GM21526 (cell line): ENCODE measurements at regions not wholly inside any gene's neighbourhood (a gene's known extent, or its start where the extent isn't known, plus 50 kb on each side); places are given as distances from the start of the nearest gene placed in this dataset.

Source experiments
- ATAC-seq: cut with Tn5 transposase; IDR thresholded peaks from one replicate; pipeline ENCODE4 v1.9.1; 2021; ENCODE audit warnings: moderate library complexity; ENCODE audit not compliant: unreplicated experiment, low FRiP score

GRCh38 chr18:31213641-31214040 lies 51.0 kb upstream of the DSC1 start:
- no peak for ATAC-seq

DNA sequence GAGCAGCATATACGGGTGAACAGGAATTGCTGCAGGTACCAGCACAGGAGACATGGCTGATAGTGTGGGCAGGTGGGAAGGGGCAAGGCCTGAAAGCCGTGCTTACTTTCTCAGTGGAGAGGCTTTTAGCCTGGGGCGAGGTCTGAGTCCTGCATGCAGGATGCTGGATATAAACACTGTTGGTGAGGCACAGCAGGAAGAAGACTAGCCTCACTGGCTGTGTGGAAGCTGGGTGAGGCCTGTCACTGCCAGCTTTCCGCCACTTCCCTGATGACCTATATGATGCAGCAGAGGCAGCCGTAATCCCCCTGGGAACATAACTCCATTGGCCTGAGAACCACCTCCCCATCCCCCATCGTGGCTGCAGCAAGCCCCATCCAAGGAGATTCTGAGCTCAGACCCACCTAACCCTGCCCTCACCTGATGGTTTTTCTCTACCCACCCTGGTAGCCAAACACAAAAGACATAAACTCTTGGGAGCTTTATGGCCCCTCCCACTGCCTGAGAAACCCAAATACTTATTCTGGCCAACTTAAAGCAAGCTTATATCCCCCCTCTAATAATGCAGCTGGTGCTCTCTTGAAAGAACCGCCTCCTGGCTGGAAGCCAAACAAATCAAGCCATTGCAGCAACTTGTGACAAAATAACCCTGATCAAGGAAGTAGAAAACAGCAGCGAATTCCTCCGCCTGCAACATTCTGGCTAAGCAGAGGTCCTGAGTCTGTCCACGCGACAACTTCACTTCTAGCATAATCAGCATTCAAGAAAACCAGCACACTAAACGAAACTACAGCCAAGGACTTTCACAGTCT lies 54.6 kb upstream of the DSC1 start:
- no peak for ATAC-seq

- ATAC-seq, result no peak
These were observed 56.2 kb upstream of the DSC1 start for GRCh38 chr18:31218671-31219383.

DNA sequence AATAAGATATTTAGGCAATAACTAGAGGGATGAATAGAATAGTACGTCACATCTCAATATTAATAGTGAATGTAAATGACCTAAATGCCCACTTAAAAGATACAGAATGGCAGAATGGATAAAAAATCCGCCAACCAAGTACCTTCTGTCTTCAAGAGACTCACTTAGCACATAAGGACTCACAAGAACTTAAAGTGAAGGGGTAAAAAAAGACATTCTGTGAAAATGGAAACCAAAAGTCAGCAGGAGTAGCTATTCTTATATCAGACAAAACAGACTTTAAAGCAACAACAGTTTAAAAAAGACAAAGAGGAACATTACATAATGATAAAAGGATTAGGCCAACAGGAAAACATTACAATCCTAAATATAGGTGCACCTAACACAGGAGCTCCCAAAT lies 56.7 kb upstream of the DSC1 start:
- no peak for ATAC-seq

DNA sequence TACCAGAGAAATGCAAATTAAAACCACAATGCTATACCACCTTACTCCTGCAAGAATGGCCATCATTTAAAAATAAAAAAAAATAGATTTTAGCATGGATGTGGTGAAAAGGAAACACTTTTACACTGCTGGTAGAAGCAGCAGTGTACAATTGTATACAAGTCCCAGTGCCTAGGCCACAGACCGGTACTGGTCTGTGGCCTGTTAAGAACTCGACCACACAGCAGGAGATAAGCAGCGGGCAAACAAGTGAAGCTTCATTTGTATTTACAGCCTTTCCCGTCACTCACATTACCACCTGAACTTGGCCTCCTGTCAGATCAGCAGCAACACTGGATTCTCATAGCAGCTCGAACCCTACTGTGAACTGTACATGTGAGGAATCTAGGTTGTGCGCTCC lies 60.7 kb upstream of the DSC1 start:
- no peak for ATAC-seq

DNA sequence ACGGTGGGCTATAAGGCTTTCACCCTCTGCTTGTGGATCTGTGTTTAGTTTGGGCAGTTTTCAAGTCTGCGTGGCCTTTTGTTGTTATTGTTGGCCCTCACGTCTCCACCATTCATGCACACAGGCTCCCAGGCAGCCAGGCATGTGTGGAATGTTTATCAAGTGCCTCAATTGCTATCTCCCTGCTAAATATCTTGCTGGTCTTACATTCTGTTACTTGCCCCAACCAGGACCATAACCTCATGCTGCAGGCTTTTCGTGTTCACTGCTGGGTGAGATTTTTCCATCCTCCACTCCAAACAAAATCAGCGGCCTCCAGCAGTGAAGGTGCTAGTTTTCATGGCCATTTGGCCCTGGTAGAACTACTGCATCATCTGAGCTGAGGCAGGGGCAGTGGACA lies 63.0 kb upstream of the DSC1 start:
- ATAC-seq, result no peak

- ATAC-seq, result no peak
These were observed 65.0 kb upstream of the DSC1 start for GRCh38 chr18:31227497-31228229.

DNA sequence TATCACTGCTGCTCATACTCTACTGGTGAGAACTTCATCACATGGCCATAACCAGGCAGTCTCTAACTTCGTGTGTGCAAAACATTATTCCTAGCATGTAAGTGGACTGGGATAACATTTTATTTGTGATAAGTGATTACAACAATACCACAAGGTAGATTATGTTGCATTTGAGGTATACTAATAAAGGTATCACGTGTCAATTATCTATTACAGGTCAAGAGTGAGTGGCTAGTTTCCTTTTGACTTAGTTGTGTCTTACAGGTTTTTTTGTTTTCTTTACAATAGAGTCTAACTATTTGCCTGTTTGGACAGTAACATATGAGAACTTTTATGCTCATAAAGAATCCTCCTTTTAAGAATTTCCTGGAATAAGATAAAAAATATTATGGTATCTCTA lies 67.2 kb upstream of the DSC1 start:
- ATAC-seq, result no peak

GRCh38 chr18:31230495-31230894 lies 67.8 kb upstream of the DSC1 start:
- ATAC-seq, result peak; percentile 81

DNA sequence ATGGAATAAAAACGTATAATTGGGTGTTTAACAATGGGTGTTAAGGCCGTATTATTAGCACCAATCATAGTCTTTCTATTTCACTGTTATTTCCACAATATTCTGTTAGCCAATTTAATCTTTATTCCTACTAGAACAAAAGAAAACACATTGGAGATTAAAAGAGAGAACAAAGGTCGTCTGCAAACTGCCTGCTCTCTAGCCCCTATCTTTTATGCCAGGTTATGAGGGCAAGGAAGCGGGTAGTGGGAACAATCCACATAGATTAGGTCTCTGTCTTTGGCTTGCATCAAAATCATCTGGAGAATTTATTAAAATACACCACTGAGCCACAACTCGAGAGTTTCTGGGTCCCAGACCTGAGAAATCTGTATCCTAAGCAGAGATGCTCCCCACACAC lies 69.4 kb upstream of the DSC1 start:
- no peak for ATAC-seq

DNA sequence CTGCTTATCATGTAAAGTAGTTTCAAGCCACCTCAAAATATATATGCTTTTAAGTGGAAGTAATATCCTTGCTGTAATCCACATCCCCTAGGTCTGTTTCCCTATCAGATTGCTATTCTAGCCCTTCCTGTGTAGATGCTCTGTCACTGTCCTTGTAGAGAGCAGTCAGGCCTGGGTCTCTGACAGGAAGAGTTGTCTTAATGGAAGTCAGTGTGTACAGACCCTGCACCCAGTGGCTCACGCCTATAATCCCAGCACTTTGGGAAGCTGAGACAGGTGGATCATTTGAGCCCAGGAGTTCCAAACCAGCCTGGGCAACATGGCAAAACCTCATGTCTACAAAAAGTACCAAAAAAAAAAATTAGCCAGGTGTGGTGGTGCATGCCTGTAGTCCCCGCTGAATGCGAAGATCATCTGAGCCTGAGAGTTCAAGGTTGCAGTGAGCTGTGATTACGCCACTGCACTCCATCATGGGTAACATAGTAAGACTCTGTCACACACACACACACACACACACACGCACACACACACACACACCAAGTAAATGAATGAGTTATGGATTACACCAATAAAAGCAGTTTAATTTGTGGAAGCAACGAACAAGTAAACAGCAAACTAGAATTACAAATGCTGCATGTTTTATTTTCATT lies 70.2 kb upstream of the DSC1 start:
- ATAC-seq, result no peak

- no peak for ATAC-seq
These were observed 71.1 kb upstream of the DSC1 start for GRCh38 chr18:31233621-31234275.

- ATAC-seq, result no peak
These were observed 73.2 kb upstream of the DSC1 start for GRCh38 chr18:31235856-31236255.

- ATAC-seq, result no peak
These were observed 74.5 kb upstream of the DSC1 start for GRCh38 chr18:31237142-31237541.

DNA sequence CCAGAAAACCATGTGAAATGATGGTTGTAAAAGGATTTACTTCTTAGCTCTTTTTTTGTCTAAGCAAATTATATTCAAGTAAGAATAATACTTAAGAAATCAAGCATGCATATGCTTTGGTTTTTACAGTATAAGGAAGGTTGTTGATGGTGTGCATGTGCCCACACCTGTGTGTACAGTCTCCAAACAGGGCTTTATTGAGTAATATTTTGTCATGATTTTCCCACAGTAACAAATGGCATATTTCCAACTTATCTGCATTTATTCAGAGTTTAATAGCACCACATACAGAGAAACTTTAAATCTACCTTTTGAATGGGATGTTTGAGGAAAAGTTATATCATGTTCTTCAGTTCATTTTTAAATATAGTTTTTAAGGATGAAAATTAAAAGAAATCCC lies 76.5 kb upstream of the DSG1 start:
- ATAC-seq, result no peak

GRCh38 chr18:31241900-31242409 lies 76.0 kb upstream of the DSG1 start:
- no peak for ATAC-seq

DNA sequence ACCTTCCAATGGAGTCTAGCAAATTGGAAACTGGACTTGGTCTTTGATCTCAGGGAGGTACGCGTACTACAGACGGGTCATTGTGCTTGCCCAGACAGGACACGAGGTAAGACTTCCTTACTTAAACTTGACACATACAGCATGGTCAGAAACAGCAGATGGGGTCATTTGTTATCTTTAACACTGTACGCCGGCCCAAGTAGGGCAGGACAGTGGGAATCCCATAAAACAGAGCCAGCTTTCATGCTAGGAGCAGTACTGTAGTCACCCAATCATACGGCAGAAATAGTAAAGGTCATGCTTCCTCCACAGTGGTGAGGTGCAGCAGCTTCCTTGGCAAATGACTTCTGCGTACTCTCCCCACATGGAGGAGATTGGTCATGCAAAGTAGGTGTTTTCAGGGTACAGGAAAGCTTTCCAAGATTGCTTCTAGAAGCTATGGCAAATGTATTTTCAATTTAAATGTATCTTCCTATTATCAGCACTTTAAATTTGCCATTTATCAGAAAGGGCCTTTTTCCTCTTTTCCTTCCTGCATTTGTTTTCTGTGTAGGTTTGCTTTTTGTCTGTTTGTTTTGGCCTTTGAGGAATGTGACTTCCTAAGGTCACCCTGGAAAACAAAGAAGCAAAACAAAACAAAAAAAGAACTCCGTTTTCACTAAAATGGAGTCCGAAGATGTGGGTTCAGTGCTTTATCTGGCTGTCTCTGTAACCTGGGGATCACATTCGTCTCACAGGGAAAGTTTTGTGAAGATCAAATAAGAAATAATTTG lies 74.0 kb upstream of the DSG1 start:
- ATAC-seq, result no peak

DNA sequence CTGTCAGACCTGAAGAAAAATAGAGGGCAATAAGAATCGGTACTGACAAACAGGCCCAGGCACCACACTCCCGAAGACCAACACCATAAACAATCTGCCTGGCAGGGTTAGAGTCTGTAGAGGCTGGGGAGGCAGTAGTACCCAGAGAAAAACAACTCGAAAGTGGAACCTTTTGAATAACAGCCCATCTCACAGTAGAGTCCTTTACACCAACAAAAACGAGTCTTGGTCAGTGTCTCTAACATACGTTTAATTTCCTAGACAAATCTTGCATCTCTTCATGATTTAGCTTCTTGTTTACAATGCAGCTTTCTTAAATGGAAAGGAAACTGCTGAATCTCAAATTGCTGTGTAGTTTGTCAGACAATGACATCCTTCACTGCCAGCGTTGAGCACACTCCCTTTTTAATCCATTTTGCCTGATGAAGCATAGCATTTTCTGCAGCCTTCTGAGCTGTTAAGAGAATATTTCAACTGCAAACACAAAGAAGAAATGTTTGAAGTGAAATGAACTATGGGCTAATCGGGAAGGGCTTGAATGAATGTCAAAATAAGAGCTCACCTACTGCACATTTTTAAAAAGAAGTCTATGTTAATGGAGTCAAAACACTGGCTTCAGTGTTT lies 73.1 kb upstream of the DSG1 start:
- no peak for ATAC-seq

- no peak for ATAC-seq
These were observed 72.1 kb upstream of the DSG1 start for GRCh38 chr18:31245820-31246219.
